ENCODE measurements at regions not wholly inside any gene's neighbourhood (a gene's known extent, or its start where the extent isn't known, plus 50 kb on each side); places are given as distances from the start of the nearest gene placed in this dataset.

DNA sequence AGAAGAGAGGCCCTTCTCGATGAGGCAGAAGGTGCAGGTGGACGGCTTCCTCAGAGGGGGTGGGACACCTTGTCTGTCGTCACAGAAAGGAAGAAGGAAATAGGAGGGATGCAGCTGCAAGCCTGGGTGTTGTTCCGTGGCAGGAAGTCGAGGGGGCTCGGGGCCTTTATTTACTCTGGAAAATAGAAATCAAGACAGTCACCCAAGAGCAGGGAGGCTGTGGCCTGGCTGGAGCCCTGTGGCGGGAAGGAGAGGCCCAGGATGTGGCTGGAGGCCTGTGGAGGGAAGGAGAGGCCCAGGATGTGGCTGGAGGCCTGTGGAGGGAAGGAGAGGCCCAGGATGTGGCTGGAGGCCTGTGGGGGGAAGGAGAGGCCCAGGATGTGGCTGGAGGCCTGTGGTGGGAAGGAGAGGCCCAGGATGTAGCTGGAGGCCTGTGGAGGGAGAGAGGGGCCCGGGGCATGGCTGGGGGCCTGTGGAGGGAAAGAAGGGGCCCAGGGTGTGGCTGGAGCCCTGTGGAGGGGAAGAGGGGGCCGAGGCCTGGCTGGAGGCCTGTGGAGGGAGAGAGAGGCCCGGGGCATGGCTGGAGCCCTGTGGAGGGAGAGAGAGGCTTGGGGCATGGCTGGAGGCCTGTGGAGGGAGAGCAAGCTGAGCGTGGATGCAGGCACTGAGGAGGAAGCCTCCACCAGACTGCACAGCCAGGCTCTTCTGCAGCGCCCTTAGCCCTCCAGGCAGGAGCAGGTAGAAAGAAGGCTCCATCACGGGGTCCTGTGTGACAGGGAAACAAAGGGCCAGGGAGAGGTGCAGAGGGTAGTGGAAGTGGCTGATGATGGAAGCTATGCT, 97.3 kb upstream of the SFMBT2 start:
- in situ Hi-C loops (cut with HindIII; ENCODE audit: low pct_unique_long_range_greater_than_20kb, low sequenced_read_pairs): no loop called here

DNA sequence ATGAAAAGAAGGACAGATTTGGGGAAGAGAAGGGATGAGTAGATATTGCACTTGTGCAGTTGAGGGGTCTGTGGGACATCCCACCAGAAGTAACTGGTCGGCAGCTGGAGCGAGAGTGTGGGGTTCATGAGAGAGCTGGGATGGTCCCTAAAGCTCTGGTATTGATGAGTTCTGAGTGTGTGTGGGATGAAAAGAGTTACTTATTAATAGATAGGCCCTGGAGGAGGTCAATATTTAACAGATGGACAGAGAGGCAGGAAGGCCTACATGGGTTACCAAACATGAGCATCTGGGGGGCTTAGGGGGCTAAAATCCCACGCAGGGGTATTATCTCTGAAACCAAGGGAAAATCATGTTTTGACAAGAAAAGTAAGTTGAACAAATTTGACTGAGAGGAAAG, 95.7 kb upstream of the SFMBT2 start:
- no peak for DNase-seq (ENCODE audit: low read depth, low spot score)
- in situ Hi-C loops (cut with HindIII; ENCODE audit: low pct_unique_long_range_greater_than_20kb, low sequenced_read_pairs): no loop called here

More for the DNA sequence above, 97.3 kb upstream of the SFMBT2 start:
- DNase-seq (ENCODE audit: low read depth, low spot score): no peak

DNA sequence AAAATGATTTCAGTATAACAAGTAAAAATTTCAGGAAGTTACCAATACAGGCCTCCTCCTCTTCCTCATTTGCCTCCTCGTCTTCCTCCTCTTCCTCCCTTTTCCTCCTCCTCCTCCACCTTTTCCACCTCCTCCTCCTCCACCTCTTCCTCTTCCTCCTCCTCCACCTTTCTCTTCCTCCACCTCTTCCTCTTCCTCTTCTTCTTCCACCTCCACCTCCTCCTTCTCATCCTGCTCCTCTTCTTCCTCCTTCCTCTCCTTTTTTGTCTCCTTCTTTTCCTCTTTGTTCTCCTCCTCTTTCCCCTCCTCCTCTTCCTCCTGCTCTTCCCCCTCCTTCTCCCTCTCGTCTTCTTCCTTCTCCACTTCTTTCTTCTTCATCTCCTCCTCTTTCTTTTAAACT, 94.4 kb upstream of the SFMBT2 start:
- no peak for DNase-seq (ENCODE audit: low read depth, low spot score)
- in situ Hi-C loops (cut with HindIII; ENCODE audit: low pct_unique_long_range_greater_than_20kb, low sequenced_read_pairs): no loop called here

DNA sequence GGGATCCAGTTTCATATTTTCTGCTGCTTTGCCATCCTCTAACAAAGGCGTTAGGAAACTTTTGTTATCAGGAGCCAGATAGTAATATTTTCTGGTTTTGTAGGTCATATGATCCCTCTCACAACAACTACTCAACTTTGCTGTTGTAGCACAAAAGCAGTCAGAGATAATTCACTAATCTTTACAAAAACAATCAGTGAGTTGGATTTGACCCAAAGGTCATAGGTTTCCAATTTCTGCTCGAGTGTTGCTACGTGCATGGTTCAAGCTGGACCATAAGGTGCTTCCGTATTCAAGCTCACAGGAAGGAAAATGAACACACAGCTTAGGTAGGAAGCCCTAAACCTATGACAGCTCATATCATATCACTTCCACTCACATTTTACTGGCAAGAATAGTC, 92.4 kb upstream of the SFMBT2 start:
- in situ Hi-C loops (cut with HindIII; ENCODE audit: low pct_unique_long_range_greater_than_20kb, low sequenced_read_pairs): no loop called here
- DNase-seq (ENCODE audit: low read depth, low spot score): no peak

DNA sequence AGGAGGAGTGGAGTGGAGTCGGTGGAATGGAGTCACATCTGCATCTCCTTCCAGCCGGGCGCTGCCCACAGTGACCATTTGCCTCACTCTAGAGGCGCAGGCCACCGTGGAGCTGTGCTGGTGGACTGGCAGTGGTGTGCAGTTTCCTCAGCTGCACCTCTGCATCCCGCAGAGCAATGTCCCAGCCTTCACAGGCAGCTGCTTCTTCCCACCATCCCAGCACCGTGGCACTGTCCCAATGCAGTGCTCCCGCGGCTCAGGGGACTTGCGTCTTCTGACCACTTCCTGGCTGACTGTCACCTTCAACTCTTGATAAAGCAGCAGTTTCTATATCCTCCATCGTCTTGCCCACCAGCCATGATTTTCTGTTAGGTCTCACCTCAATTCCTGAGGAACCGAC, 90.3 kb upstream of the SFMBT2 start:
- DNase-seq (ENCODE audit: low read depth, low spot score): no peak
- in situ Hi-C loops (cut with HindIII; ENCODE audit: low pct_unique_long_range_greater_than_20kb, low sequenced_read_pairs): no loop called here

DNA sequence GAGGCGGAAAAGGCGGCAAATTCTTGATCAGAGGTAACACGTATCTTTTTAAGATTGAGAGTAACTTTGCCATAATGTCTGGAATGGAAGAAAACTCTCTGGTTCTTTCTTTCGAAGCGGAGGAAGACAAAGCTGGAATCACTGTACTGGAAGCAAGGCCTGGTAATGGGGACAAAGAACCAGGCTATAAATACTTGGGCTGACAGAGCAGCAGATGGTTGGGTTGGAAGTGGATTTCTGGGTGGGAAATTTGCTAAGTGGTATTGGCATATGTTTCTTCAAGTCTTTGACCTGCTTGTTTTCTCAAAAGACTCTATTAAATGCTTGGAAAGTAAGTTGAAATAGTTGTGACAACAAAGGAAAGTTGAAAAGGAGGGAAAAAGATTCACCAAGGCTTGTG, 87.3 kb upstream of the SFMBT2 start:
- in situ Hi-C loops (cut with HindIII; ENCODE audit: low pct_unique_long_range_greater_than_20kb, low sequenced_read_pairs): no loop called here
- DNase-seq (ENCODE audit: low read depth, low spot score): no peak

DNA sequence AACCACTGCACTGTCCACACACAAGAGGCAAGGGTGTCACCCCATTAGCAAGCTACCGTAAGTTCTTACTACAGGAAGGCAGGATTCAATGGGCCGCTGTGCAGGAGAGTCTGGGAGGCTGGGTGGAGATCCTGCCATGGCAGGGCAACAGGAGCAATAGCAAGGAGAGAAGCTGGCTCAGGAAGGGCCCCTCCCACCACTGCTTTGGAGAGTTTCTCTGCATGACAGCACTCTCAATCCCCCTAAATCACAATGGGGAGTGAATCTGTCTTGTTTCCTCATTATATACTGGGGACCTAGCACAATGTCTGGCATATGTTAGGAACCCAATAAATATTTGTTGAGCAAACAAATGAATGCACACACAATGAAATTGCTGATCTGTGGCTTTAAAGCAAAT, 83.2 kb upstream of the SFMBT2 start:
- in situ Hi-C loops (cut with HindIII; ENCODE audit: low pct_unique_long_range_greater_than_20kb, low sequenced_read_pairs): no loop called here

DNA sequence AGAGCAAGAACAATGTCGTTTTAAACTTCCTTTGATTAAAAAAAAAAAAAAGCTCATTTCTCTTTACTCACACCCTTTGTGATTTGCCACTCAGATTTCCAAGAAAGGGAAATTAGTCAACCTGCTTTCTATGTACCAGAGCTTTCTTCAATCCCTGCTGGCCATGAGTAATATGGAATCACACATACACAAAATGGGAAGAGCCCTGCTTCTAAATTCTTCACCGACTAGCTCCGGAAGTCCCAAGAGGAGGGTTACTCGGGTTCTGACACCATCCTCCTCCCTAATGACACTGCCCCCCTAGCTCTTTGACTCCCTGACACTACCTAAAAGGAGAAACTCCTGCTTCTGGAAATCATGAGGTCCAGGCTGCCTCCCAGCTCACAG, 81.8 kb upstream of the SFMBT2 start:
- DNase-seq (ENCODE audit: low read depth, low spot score): no peak

More for the DNA sequence above, 83.2 kb upstream of the SFMBT2 start:
- no peak for DNase-seq (ENCODE audit: low read depth, low spot score)

DNA sequence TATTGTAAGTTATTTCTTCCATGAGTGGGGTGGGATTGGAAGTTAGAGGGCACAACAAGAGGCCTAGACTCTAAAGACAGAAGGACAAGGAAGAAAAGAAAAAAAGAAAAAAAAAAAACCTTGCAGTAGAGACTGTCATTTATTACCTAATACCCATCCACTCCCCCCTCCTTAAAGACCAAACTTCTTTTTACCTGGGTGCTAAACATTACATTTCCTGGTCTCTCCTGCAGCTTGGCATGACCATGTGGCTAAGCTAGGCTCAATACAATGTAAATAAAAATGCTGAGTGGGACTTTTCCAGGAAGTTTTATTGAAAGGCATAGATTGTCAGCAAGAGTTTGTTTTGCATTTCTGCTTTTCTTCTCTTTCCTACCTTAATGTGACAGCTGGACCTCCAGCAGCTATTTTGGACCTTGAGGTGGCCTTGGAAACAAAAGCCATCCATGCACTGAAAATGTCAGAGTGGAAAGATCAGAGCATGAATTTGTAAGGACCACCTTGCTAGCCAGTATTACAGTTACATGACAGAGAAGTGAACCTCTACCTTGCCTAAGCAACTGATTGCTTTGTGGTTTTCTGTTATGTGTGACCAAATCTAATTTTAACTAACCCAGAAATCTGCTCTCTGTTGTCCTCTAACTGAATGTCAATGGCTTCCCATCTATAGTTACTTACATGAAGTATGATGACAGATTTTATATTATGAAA, 81.3 kb upstream of the SFMBT2 start:
- no peak for DNase-seq (ENCODE audit: low read depth, low spot score)

More for the DNA sequence above, 81.8 kb upstream of the SFMBT2 start:
- in situ Hi-C loops (cut with HindIII; ENCODE audit: low pct_unique_long_range_greater_than_20kb, low sequenced_read_pairs): no loop called here

DNA sequence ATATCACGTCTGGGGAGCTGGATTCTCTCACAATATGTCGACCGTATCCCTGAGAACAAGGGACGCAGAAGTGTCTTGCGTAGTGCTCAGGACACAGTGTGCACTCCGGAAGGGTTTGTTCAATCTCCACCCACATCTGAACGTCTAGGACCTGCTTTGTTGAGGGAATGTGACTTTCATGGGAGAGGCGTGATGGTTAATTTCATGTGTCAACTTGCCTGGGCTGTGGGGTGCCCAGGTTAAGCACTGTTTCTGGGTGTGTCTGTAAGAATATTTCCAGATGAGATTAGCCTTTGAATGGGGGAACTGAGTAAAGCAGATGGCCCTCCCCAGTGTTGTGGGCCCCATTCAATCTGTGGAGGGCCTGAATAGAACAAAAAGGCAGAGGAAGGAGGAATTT, 80.4 kb upstream of the SFMBT2 start:
- in situ Hi-C loops (cut with HindIII; ENCODE audit: low pct_unique_long_range_greater_than_20kb, low sequenced_read_pairs): no loop called here
- no peak for DNase-seq (ENCODE audit: low read depth, low spot score)

More for the DNA sequence above, 81.3 kb upstream of the SFMBT2 start:
- in situ Hi-C loops (cut with HindIII; ENCODE audit: low pct_unique_long_range_greater_than_20kb, low sequenced_read_pairs): no loop called here

DNA sequence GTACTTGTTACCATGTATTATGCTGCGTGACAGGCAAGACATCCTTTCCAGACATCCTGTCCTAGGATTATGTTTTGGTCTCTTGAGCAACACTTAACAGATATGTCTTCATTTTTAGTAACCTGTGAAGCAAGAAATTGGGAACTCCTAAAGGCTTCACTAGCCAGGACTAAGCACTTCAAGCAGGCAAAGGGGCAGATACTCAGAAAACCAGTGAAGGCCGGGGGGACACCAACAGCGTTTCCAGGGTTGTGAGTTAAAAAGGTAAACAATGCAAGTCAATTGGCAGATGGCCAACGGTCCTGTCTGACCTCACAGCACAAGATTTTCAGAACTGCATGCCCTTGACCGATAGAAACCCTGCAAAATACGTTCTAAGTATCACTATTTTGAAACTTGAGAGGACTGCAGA, 77.6 kb upstream of the SFMBT2 start:
- in situ Hi-C loops (cut with HindIII; ENCODE audit: low pct_unique_long_range_greater_than_20kb, low sequenced_read_pairs): no loop called here

DNA sequence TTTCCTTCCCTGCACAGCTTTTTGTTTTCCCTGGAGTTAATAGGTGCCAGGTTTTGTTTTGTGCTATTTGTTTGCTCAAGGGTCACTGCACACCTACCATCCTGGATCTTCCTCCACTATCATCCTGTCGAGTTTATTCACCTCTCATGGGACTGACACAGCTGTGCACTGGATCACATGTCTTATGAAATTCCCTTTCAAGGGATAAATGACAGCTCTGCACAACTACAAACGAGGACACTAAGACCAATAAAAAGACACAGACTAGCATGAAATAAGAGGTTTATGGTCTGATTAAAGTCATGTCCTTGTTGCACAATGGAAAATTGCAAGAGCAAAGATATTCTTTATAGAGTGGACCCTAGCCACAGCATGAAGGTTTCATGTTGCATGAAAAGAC, 76.7 kb upstream of the SFMBT2 start:
- DNase-seq (ENCODE audit: low read depth, low spot score): no peak
- in situ Hi-C loops (cut with HindIII; ENCODE audit: low pct_unique_long_range_greater_than_20kb, low sequenced_read_pairs): no loop called here

More for the DNA sequence above, 77.6 kb upstream of the SFMBT2 start:
- DNase-seq (ENCODE audit: low read depth, low spot score): no peak

DNA sequence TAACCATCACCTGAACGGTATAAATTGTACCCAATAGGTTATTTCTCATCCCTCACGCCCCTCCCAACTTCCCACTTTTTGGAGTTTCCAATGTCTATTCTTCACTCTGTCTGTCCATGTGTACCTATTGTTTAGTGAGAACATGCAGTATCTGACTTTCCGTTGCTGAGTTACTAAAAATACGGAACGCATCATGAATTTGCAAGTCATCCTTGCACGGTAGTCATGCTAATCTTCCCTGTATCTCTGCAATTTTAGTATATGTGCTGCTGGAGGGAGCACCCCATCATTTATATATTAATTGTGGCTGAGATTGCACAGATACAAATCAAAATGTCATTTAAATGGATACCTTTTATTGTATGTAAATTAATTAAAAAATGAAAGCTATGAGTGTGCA, 75.7 kb upstream of the SFMBT2 start:
- in situ Hi-C loops (cut with HindIII; ENCODE audit: low pct_unique_long_range_greater_than_20kb, low sequenced_read_pairs): no loop called here
- no peak for DNase-seq (ENCODE audit: low read depth, low spot score)

DNA sequence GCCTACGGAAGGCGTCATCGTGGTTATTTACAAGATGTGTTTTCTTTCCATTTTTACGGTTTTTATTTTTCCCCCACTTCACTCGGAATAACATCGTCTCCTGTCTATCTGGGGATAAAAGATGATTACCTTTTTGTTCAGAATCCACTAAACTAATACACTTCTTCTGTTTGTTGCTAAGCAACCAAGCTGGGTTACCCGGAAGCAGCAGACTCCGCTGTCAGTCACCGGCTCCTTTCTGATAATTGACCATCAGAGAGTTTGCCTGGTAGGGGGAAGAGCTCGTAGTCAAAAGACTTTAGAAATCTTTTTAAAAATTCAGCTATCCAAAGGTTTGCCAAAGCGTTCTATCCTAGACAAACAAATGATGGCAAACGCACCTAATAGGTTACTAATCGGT, 75.0 kb upstream of the SFMBT2 start:
- DNase-seq (ENCODE audit: low read depth, low spot score): no peak
- in situ Hi-C loops (cut with HindIII; ENCODE audit: low pct_unique_long_range_greater_than_20kb, low sequenced_read_pairs): no loop called here

DNA sequence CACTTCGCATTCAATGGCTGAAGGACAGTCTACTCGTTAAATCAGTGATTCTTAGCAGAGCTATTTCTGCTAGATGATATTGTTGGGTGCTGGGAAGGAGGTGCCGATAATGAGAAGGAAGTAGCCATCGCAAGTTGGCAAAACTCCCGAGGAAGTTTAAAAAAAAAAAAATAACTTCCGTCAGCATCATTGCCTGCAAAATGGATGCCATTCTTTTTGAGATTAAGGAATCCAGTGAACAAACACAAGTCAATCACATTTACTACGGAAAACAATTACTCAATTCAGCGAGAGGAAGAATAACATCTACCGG, 74.4 kb upstream of the SFMBT2 start:
- peak; percentile 2 for DNase-seq (ENCODE audit: low read depth, low spot score)
- in situ Hi-C loops (cut with HindIII; ENCODE audit: low pct_unique_long_range_greater_than_20kb, low sequenced_read_pairs): no loop called here

DNA sequence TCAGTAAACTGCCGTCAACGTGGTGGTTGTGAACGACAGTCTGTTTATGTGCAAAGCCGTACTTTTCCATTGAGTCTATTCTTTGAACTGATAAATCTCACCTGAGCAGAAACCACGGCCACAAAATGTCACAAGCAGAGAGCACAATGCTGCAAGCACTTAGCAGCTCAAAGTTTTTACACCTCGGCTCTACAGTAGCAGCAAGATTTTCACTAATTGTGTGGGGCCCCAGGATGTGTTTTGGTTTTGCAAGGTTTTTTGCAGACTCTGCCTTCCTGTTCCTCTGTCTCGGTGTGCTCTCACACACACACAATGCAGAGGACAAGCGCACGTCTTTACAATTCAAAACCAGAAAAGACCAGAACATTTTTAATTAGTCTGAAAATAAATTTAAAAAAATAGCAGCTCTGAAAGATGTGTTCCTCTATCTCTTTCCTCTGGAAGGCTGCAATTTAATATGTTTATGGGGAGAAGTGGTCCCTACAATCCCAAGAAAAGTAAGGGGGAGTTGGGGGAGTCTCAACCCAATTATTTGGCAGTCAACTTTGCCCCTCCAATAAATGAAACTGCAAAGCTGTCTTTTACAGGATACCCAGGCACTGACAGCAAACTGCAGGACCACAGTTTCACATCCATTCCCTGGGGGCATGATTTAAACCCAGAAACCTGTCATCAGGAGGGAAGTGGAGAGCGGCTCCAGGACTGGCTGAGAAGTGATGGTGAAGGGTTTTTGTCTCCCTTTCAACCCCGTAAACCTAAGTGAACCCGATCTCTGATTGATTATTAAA, 73.8 kb upstream of the SFMBT2 start:
- in situ Hi-C loops (cut with HindIII; ENCODE audit: low pct_unique_long_range_greater_than_20kb, low sequenced_read_pairs): no loop called here
- DNase-seq (ENCODE audit: low read depth, low spot score): no peak

DNA sequence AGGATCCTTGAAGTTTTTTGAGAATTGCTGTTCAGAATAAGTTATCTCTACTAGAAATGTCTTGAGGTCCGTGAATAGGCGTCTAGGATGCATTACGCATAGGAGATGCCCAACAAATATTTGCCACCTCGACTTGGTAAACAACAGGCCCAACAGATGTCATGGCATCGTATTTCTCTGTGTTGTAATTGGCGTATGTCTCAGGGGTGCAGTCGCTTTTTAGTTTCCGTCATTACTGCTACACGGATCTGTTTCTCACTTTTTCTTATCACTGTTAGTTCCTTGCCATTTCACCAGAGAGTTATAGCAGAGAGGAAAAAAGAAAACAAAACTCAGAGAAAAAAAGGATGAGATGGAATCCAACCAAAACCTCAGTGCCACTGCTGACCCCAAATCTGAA, 73.0 kb upstream of the SFMBT2 start:
- no peak for DNase-seq (ENCODE audit: low read depth, low spot score)
- in situ Hi-C loops (cut with HindIII; ENCODE audit: low pct_unique_long_range_greater_than_20kb, low sequenced_read_pairs): no loop called here

DNA sequence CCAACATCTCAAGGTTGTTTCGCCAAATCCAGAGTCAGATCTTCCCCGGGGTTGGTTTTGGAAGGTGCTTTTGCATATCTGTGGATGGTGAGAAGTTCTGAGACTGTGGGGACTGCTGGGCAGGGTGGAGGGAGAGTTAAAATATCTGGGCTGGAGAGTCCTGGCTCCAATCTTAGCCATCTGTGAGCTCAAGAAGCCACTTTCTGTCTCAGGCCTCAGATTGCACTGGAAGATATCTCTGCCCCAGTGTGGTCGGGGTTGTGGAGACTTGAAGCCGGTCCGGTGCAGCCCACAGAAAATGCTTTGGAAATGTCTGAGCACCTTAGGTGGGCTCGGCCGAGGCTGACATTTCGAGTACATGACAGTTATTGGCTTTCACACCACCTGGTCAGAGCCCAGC, 72.2 kb upstream of the SFMBT2 start:
- no peak for DNase-seq (ENCODE audit: low read depth, low spot score)
- in situ Hi-C loops (cut with HindIII; ENCODE audit: low pct_unique_long_range_greater_than_20kb, low sequenced_read_pairs): no loop called here

DNA sequence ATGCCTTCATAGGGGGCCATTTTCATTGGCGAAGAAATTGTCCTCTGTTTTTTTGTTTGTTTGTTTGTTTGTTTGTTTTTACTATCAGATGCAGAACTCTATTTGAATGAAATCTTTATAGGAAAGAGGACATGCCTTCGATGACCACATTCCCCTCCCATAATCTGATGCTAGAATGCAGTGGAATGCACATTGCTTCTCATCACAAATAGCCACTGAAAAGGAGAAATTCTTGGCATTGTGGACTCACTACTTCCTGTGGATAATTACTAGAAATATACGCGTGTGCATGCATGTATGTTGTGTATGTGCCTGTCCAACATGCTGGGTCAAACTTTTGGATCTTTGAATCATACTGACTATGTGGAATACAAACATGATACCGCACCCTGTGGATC, 70.5 kb upstream of the SFMBT2 start:
- in situ Hi-C loops (cut with HindIII; ENCODE audit: low pct_unique_long_range_greater_than_20kb, low sequenced_read_pairs): no loop called here
- DNase-seq (ENCODE audit: low read depth, low spot score): no peak
